Keratinocyte (primary cell): ENCODE measurements at regions not wholly inside any gene's neighbourhood (a gene's known extent, or its start where the extent isn't known, plus 50 kb on each side); places are given as distances from the start of the nearest gene placed in this dataset.

Experiments used
- DNase-seq: peaks from one replicate; pipeline ENCODE4 v3.0.0-alpha.2; 2011; ENCODE audit warnings: low read depth, missing footprints, low spot score
- FAIRE-seq: peaks from 2 replicates; lab custom pipeline; 2011; peaks lifted over from hg19 to GRCh38; lab: Jason Lieb, UNC
- H2AFZ ChIP-seq: 2 replicates; pipeline ENCODE4 v1.6.0; 2012; ENCODE audit warnings: low read length, control low read depth, inconsistent platforms; ENCODE audit not compliant: control insufficient read depth
- H3K27ac ChIP-seq: 2 replicates; pipeline ENCODE4 v1.5.1; 2011; ENCODE audit warnings: low read length; ENCODE audit not compliant: control insufficient read depth, insufficient read depth
- H3K27me3 ChIP-seq: 3 replicates; pipeline ENCODE4 v1.6.0; 2011; ENCODE audit warnings: low read length; ENCODE audit not compliant: control insufficient read depth, insufficient read depth; ENCODE audit errors: extremely low read depth
- H3K36me3 ChIP-seq, 2 experiments: 2 replicates in 1 of 2; 3 replicates in 1 of 2; pipeline ENCODE4 v1.5.1; 2011; ENCODE audit warnings: low read length in 2 of 2, mild to moderate bottlenecking in 1 of 2; ENCODE audit not compliant: control insufficient read depth in 2 of 2, insufficient read depth in 2 of 2; ENCODE audit errors: extremely low read depth in 1 of 2
- H3K4me1 ChIP-seq: 3 replicates; pipeline ENCODE4 v1.5.1; 2011; ENCODE audit warnings: low read length; ENCODE audit not compliant: control insufficient read depth, insufficient read depth; ENCODE audit errors: extremely low read depth
- H3K4me2 ChIP-seq: 3 replicates; pipeline ENCODE4 v1.6.0; 2011; ENCODE audit warnings: low read depth, low read length; ENCODE audit not compliant: control insufficient read depth, insufficient read depth; ENCODE audit errors: extremely low read depth
- H3K4me3 ChIP-seq, 3 experiments: fragments of 200-600 bp in 1 of 3; sonication (generic) in 1 of 3; 2 replicates in 2 of 3; 3 replicates in 1 of 3; pipeline ENCODE4 v1.5.1; 2011 to 2016; ENCODE audit warnings: low read length in 3 of 3, mild to moderate bottlenecking in 3 of 3, control low read depth in 2 of 3, inconsistent platforms in 1 of 3, low read depth in 1 of 3, mixed read lengths in 1 of 3, mixed run types in 1 of 3, moderate library complexity in 1 of 3; ENCODE audit not compliant: control insufficient read depth in 2 of 3, insufficient read depth in 2 of 3; ENCODE audit errors: extremely low read depth in 1 of 3
- H3K79me2 ChIP-seq: 2 replicates; pipeline ENCODE4 v1.6.0; 2012; ENCODE audit warnings: low read length; ENCODE audit not compliant: control insufficient read depth, insufficient read depth
- H3K9ac ChIP-seq: 3 replicates; pipeline ENCODE4 v1.6.0; 2011; ENCODE audit warnings: low read length; ENCODE audit not compliant: control insufficient read depth, insufficient read depth; ENCODE audit errors: extremely low read depth
- H3K9me1 ChIP-seq: 3 replicates; pipeline ENCODE4 v1.6.0; 2011; ENCODE audit warnings: low read length; ENCODE audit not compliant: control insufficient read depth, insufficient read depth; ENCODE audit errors: extremely low read depth
- H3K9me3 ChIP-seq: 2 replicates; pipeline ENCODE4 v1.5.1; 2012; ENCODE audit warnings: low read depth, low read length; ENCODE audit not compliant: control insufficient read depth
- H4K20me1 ChIP-seq: 3 replicates; pipeline ENCODE4 v1.6.0; 2011; ENCODE audit warnings: low read length; ENCODE audit not compliant: control insufficient read depth, insufficient read depth; ENCODE audit errors: extremely low read depth
- CTCF ChIP-seq, 3 experiments: IDR thresholded peaks in 1 of 3; conservative IDR thresholded peaks in 1 of 3; optimal IDR thresholded peaks in 1 of 3; 2 replicates in 2 of 3; 3 replicates in 1 of 3; pipeline versions ENCODE3 to v1.5.1; 2011; ENCODE audit warnings: low read length in 3 of 3, mild to moderate bottlenecking in 3 of 3, moderate library complexity in 2 of 3, control low read depth in 1 of 3, inconsistent platforms in 1 of 3; ENCODE audit not compliant: insufficient read depth in 2 of 3; ENCODE audit errors: extremely low read depth in 1 of 3
- EZH2 ChIP-seq: IDR thresholded peaks from one replicate; pipeline ENCODE4 v1.6.1; 2012; ENCODE audit warnings: inconsistent platforms, mild to moderate bottlenecking, low read length, moderate library complexity
- dilution Hi-C: fragments of 300-500 bp; cut with MboI; formaldehyde crosslinking; loops from one replicate; pipeline ENCODE4 v1.7.0; 2020; ENCODE audit warnings: low sequenced_read_pairs; ENCODE audit not compliant: extremely low pct_ligation_motif_present

DNA sequence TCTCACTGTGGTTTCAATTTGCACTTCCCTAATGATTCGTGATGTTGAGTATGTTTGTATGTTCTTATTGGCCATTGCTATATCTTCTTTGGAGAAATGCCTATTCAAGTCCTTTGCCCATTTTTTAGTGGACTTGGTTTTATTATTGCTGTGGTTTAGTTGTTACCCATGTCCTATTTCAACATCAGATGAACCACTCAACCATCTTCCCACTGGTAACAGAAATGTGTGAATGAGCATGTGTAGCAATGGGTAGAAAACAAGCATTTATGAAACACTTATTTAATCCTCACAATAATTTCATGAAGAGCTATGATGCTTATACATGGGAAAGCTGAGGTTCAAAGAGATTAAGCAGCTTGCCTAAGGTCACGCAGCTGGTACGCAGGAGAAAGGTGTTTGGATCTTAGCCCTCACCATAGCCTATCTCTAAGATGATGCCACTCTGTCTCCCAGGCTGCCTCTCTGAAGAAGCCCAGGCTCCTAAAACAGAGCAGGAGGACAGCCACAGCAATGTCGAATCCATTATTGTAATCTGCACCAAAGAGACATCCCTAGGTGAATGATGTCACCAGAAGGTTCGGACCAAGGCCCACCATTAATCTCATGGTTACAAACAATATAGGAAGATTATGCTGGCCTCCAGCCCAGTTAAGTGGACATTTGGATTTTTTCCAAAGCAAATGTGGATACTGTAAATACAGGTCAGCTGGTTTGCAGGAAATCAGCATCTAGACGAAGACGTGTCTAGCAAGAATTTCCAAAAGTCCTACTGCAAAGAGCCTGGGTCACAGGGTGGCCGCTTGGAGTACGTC is 447.6 kb upstream of the ZMIZ1 start:
- Histone ChIP-seq H3K9me3 (no peaks in the 10 kb centered on the region), H3K79me2 (no peaks in the 10 kb centered on the region), H3K27ac (no peak overlapping the region), H3K4me1 (no peaks in the 10 kb centered on the region), H3K4me3 (no peak overlapping the region), H2AFZ (no peak overlapping the region), H4K20me1 (no peaks in the 10 kb centered on the region), H3K4me2 (no peak overlapping the region), H3K9me1 (no peaks in the 10 kb centered on the region), H3K9ac (no peak overlapping the region), H3K27me3 (peaks cover 4% of the 10 kb centered on the region), H3K36me3 (no peaks in the 10 kb centered on the region)
- DNase-seq (no peak), FAIRE-seq (no peak)
- TF ChIP-seq EZH2 (no peak), CTCF (optimal IDR thresholded peaks at IDR 0.05 in 1 of 3, IDR thresholded peaks at IDR 0.05 in 1 of 3, conservative IDR thresholded peaks at IDR 0.05 in 1 of 3; ENCODE audit: extremely low read depth in 1 of 3, insufficient read depth in 2 of 3, low read length in 3 of 3) (no peak)
- dilution Hi-C loops: no loop called here

DNA sequence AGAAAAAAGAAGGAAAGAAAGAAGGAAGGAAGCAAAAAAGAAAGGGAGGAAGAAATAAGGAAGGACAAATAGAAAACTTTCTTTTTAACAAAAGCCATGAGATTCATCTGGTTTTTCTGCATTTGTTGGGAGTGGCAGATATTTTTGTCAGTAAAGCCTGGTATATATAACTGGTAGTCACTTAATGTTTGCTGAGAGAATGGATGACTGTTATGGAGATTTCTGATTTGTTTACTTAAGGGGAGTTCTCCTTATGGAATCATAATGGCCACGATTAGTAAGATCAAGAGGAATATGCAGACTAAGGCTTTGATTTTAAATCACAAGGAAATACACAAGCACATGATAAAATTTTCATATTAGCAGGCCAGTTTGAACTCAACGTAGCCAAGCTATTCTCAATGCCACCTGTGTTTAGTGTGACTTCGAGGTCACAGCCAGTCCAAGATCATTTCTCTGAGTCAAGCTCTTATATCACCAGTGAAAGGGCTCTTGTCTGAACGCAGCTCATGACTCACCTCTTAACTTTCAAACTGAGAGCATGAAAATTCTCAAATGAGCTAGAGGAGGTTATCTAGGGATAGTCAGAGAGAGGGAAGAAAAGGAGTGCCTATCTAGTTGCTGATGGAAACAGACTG is 445.1 kb upstream of the ZMIZ1 start:
- DNase-seq (no peak), FAIRE-seq (no peak)
- H3K4me2 ChIP-seq: no peak overlapping the region

More for the DNA sequence above, 445.1 kb upstream of the ZMIZ1 start:
- H3K4me1 ChIP-seq: no peaks in the 10 kb centered on the region
- no peak overlapping the region for H3K27ac ChIP-seq
- no peaks in the 10 kb centered on the region for H3K9me1 ChIP-seq
- H3K4me3 ChIP-seq: no peak overlapping the region
- H3K79me2 ChIP-seq: no peaks in the 10 kb centered on the region
- peaks cover 4% of the 10 kb centered on the region for H3K27me3 ChIP-seq
- H3K36me3 ChIP-seq: no peaks in the 10 kb centered on the region
- dilution Hi-C loops: no loop called here
- H4K20me1 ChIP-seq: no peaks in the 10 kb centered on the region
- H3K9ac ChIP-seq: no peak overlapping the region
- no peak overlapping the region for H2AFZ ChIP-seq
- TF ChIP-seq CTCF (optimal IDR thresholded peaks at IDR 0.05 in 1 of 3, IDR thresholded peaks at IDR 0.05 in 1 of 3, conservative IDR thresholded peaks at IDR 0.05 in 1 of 3; ENCODE audit: extremely low read depth in 1 of 3, insufficient read depth in 2 of 3, low read length in 3 of 3) (no peak), EZH2 (no peak)
- no peaks in the 10 kb centered on the region for H3K9me3 ChIP-seq
